ENCODE measurements at regions not wholly inside any gene's neighbourhood (a gene's known extent, or its start where the extent isn't known, plus 50 kb on each side); places are given as distances from the start of the nearest gene placed in this dataset.

GRCh38 chr3:192024751-192025150 is 563.8 kb downstream of the PYDC2 start:
- no peak for TF ChIP-seq CTCF (IDR thresholded peaks at IDR 0.05; ENCODE audit: low read depth, low read length)
- TF ChIP-seq EZH2phosphoT487 (IDR thresholded peaks at IDR 0.05; ENCODE audit: low read depth) = no peak
- H3K27me3 ChIP-seq (ENCODE audit: low read depth, low read length) = no peaks in the 10 kb centered on the region
- no peaks in the 10 kb centered on the region for H3K36me3 ChIP-seq (replicated peaks; ENCODE audit: low read depth, low read length)
- no peaks in the 10 kb centered on the region for H3K4me1 ChIP-seq (ENCODE audit: low read length)
- H2AFZ ChIP-seq (ENCODE audit: low read depth, low read length) = no peak overlapping the region
- no peaks in the 10 kb centered on the region for H3K79me2 ChIP-seq (ENCODE audit: low read length)
- no peak overlapping the region for H3K4me3 ChIP-seq (ENCODE audit: low read length)
- H3K4me2 ChIP-seq (ENCODE audit: low read length) = no peak overlapping the region
- H3K27ac ChIP-seq (ENCODE audit: low read length) = no peak overlapping the region
- no peak overlapping the region for H3K9ac ChIP-seq (ENCODE audit: low read length)
- H4K20me1 ChIP-seq (ENCODE audit: insufficient read depth, low read length) = no peaks in the 10 kb centered on the region
- H3K9me3 ChIP-seq (ENCODE audit: insufficient read depth, low read length) = no peaks in the 10 kb centered on the region

- Histone ChIP-seq H3K36me3 (replicated peaks; ENCODE audit: low read depth, low read length) (no peaks in the 10 kb centered on the region), H3K27ac (ENCODE audit: low read length) (no peak overlapping the region), H3K27me3 (ENCODE audit: low read depth, low read length) (no peaks in the 10 kb centered on the region), H4K20me1 (ENCODE audit: insufficient read depth, low read length) (no peaks in the 10 kb centered on the region), H3K4me3 (ENCODE audit: low read length) (no peak overlapping the region), H3K4me2 (ENCODE audit: low read length) (no peak overlapping the region), H2AFZ (ENCODE audit: low read depth, low read length) (no peak overlapping the region), H3K9ac (ENCODE audit: low read length) (no peak overlapping the region), H3K9me3 (ENCODE audit: insufficient read depth, low read length) (no peaks in the 10 kb centered on the region), H3K79me2 (ENCODE audit: low read length) (no peaks in the 10 kb centered on the region), H3K4me1 (ENCODE audit: low read length) (no peaks in the 10 kb centered on the region)
- TF ChIP-seq CTCF (IDR thresholded peaks at IDR 0.05; ENCODE audit: low read depth, low read length) (no peak), EZH2phosphoT487 (IDR thresholded peaks at IDR 0.05; ENCODE audit: low read depth) (no peak)
Measured at GRCh38 chr3:192026661-192027060, 565.7 kb downstream of the PYDC2 start.

GRCh38 chr3:192031941-192032340 is 571.0 kb downstream of the PYDC2 start:
- H3K4me3 ChIP-seq (ENCODE audit: low read length) = no peak overlapping the region
- no peaks in the 10 kb centered on the region for H3K79me2 ChIP-seq (ENCODE audit: low read length)
- H3K9ac ChIP-seq (ENCODE audit: low read length) = no peak overlapping the region
- H3K4me2 ChIP-seq (ENCODE audit: low read length) = no peak overlapping the region
- no peaks in the 10 kb centered on the region for H3K9me3 ChIP-seq (ENCODE audit: insufficient read depth, low read length)
- TF ChIP-seq EZH2phosphoT487 (IDR thresholded peaks at IDR 0.05; ENCODE audit: low read depth) (no peak), CTCF (IDR thresholded peaks at IDR 0.05; ENCODE audit: low read depth, low read length) (no peak)
- no peaks in the 10 kb centered on the region for H4K20me1 ChIP-seq (ENCODE audit: insufficient read depth, low read length)
- H3K27ac ChIP-seq (ENCODE audit: low read length) = no peak overlapping the region
- no peaks in the 10 kb centered on the region for H3K27me3 ChIP-seq (ENCODE audit: low read depth, low read length)
- H2AFZ ChIP-seq (ENCODE audit: low read depth, low read length) = no peak overlapping the region
- H3K36me3 ChIP-seq (replicated peaks; ENCODE audit: low read depth, low read length) = no peaks in the 10 kb centered on the region
- H3K4me1 ChIP-seq (ENCODE audit: low read length) = no peaks in the 10 kb centered on the region

- no peaks in the 10 kb centered on the region for H3K4me1 ChIP-seq (ENCODE audit: low read length)
- no peak overlapping the region for H2AFZ ChIP-seq (ENCODE audit: low read depth, low read length)
- H3K27ac ChIP-seq (ENCODE audit: low read length) = no peak overlapping the region
- no peaks in the 10 kb centered on the region for H4K20me1 ChIP-seq (ENCODE audit: insufficient read depth, low read length)
- no peak for TF ChIP-seq CTCF (IDR thresholded peaks at IDR 0.05; ENCODE audit: low read depth, low read length)
- TF ChIP-seq EZH2phosphoT487 (IDR thresholded peaks at IDR 0.05; ENCODE audit: low read depth) = no peak
- no peaks in the 10 kb centered on the region for H3K36me3 ChIP-seq (replicated peaks; ENCODE audit: low read depth, low read length)
- no peak overlapping the region for H3K4me3 ChIP-seq (ENCODE audit: low read length)
- no peak overlapping the region for H3K9ac ChIP-seq (ENCODE audit: low read length)
- H3K27me3 ChIP-seq (ENCODE audit: low read depth, low read length) = no peaks in the 10 kb centered on the region
- H3K4me2 ChIP-seq (ENCODE audit: low read length) = no peak overlapping the region
- no peaks in the 10 kb centered on the region for H3K9me3 ChIP-seq (ENCODE audit: insufficient read depth, low read length)
- no peaks in the 10 kb centered on the region for H3K79me2 ChIP-seq (ENCODE audit: low read length)
Measured at GRCh38 chr3:192033246-192033645, 572.3 kb downstream of the PYDC2 start.

Data from OCI-LY3 (cell line).